ENCODE measurements at regions not wholly inside any gene's neighbourhood (a gene's known extent, or its start where the extent isn't known, plus 50 kb on each side); places are given as distances from the start of the nearest gene placed in this dataset.

DNA sequence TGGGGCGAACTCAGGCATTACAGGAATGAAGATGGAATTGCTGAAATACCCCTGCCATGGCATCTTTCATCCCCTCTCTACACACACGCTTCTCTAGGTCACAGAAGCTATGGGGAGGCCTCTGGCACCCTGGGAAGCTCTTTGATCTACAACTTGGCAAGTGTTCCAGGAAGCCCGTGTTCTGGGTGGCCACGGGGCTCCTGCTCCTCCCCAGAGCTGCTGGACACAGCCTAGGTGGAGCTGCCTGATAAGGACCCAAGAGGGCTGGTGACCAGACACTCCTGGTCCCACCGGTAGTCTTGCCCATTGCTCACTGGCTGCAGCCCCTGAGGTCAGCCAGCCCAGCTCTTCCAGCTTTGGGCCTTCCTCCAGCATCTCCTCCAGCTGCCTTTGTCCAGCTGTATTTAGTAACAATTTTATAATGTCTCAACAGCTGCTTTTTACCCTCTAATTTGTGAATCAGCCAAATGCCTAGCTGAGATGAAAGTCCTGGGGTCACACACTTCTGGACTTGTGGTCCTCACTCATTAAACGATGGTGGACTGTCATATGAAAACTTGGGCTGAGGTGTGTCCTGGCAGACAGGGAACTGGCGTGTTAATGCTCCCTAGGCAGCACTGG lies 72.8 kb upstream of the SPATA13 start:
- Histone ChIP-seq H4K20me1 (ENCODE audit: insufficient read depth, poor library complexity, severe bottlenecking) (no peaks in the 10 kb centered on the region), H3K4me1 (ENCODE audit: insufficient read depth) (no peaks in the 10 kb centered on the region), H2AFZ (no peak overlapping the region), H3K4me3 (no peak overlapping the region), H3K27me3 (no peaks in the 10 kb centered on the region), H3K36me3 (replicated peaks; ENCODE audit: insufficient read depth, low read depth) (no peaks in the 10 kb centered on the region), H3K9me2 (replicated peaks; ENCODE audit: insufficient read depth) (no peaks in the 10 kb centered on the region), H3K4me2 (no peak overlapping the region), H3K79me2 (no peaks in the 10 kb centered on the region), H3K9me3 (ENCODE audit: low read depth) (no peaks in the 10 kb centered on the region), H3K27ac (no peak overlapping the region)
- DNase-seq (ENCODE audit: low spot score) = no peak
- no peak for TF ChIP-seq EZH2phosphoT487 (IDR thresholded peaks at IDR 0.05; ENCODE audit: low read depth, severe bottlenecking, unreplicated experiment)
- TF ChIP-seq, protein P1, sequence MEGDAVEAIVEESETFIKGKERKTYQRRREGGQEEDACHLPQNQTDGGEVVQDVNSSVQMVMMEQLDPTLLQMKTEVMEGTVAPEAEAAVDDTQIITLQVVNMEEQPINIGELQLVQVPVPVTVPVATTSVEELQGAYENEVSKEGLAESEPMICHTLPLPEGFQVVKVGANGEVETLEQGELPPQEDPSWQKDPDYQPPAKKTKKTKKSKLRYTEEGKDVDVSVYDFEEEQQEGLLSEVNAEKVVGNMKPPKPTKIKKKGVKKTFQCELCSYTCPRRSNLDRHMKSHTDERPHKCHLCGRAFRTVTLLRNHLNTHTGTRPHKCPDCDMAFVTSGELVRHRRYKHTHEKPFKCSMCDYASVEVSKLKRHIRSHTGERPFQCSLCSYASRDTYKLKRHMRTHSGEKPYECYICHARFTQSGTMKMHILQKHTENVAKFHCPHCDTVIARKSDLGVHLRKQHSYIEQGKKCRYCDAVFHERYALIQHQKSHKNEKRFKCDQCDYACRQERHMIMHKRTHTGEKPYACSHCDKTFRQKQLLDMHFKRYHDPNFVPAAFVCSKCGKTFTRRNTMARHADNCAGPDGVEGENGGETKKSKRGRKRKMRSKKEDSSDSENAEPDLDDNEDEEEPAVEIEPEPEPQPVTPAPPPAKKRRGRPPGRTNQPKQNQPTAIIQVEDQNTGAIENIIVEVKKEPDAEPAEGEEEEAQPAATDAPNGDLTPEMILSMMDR (IDR thresholded peaks at IDR 0.05; ENCODE audit: poor library complexity) = no peak
- no peak for TF ChIP-seq EZH2 (IDR thresholded peaks at IDR 0.05; ENCODE audit: borderline replicate concordance)
- WGBS (ENCODE audit: low lambda C conversion rate, missing lambda C conversion rate) = 79% methylated on average over 7 of the region's 7 CpGs

DNA sequence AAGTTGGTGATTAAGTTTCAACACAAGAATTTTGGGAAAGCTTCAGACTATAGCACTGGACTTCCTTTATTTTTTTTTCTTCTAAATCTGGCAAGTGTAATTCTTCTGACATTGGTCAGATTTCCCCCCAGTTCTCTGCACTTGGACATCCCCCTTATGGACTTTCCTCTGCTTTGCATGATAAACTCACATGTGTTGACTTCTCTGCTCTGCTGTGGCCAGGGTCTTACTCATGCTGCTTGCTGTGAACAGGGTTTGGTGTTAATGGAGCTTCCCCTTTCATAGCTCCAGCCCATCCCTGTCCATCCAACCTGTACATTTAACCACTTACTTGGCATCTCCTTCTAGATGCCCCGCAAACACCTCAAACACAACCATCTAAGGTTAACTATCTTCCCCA lies 70.5 kb upstream of the SPATA13 start:
- no peaks in the 10 kb centered on the region for H3K27me3 ChIP-seq
- H3K79me2 ChIP-seq = no peaks in the 10 kb centered on the region
- DNase-seq (ENCODE audit: low spot score) = no peak
- H3K4me3 ChIP-seq = no peak overlapping the region
- no peak overlapping the region for H3K4me2 ChIP-seq
- H2AFZ ChIP-seq = no peak overlapping the region
- H4K20me1 ChIP-seq (ENCODE audit: insufficient read depth, poor library complexity, severe bottlenecking) = no peaks in the 10 kb centered on the region
- no peaks in the 10 kb centered on the region for H3K9me3 ChIP-seq (ENCODE audit: low read depth)
- no peaks in the 10 kb centered on the region for H3K4me1 ChIP-seq (ENCODE audit: insufficient read depth)
- no peak overlapping the region for H3K27ac ChIP-seq
- no peaks in the 10 kb centered on the region for H3K9me2 ChIP-seq (replicated peaks; ENCODE audit: insufficient read depth)
- 100% methylated on average over 1 of the region's 1 CpG for WGBS (ENCODE audit: low lambda C conversion rate, missing lambda C conversion rate)
- H3K36me3 ChIP-seq (replicated peaks; ENCODE audit: insufficient read depth, low read depth) = no peaks in the 10 kb centered on the region
- TF ChIP-seq, protein P1 (IDR thresholded peaks at IDR 0.05; ENCODE audit: poor library complexity) = no peak
- TF ChIP-seq EZH2 (IDR thresholded peaks at IDR 0.05; ENCODE audit: borderline replicate concordance) = no peak
- no peak for TF ChIP-seq EZH2phosphoT487 (IDR thresholded peaks at IDR 0.05; ENCODE audit: low read depth, severe bottlenecking, unreplicated experiment)

DNA sequence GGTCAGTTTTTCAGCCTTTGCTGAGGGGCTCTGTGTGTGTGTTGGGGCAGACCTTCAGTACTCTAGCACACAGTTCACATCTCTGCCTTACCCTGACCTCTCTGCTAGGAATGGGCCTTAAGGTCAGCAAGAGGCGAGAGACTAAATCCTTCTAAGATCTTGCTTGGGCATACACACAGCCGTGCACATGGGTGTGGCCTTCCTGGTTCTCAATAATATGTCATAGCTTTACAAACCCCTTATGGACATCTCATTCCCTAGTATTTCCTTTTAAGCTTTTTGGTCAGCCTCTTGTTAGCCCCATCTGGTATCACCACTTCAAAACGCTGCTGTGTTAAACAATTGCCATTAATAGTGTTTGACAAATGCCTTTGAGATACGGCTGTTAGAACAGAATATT lies 69.4 kb upstream of the SPATA13 start:
- Histone ChIP-seq H3K79me2 (no peaks in the 10 kb centered on the region), H3K36me3 (replicated peaks; ENCODE audit: insufficient read depth, low read depth) (no peaks in the 10 kb centered on the region)
- 88% methylated on average over 4 of the region's 4 CpGs for WGBS (ENCODE audit: low lambda C conversion rate, missing lambda C conversion rate)

More for the DNA sequence above, 69.4 kb upstream of the SPATA13 start:
- TF ChIP-seq, protein P1 (IDR thresholded peaks at IDR 0.05; ENCODE audit: poor library complexity) = no peak
- TF ChIP-seq EZH2phosphoT487 (IDR thresholded peaks at IDR 0.05; ENCODE audit: low read depth, severe bottlenecking, unreplicated experiment) (no peak), EZH2 (IDR thresholded peaks at IDR 0.05; ENCODE audit: borderline replicate concordance) (no peak)
- H3K4me3 ChIP-seq = no peak overlapping the region
- H3K27ac ChIP-seq = no peak overlapping the region
- no peaks in the 10 kb centered on the region for H3K4me1 ChIP-seq (ENCODE audit: insufficient read depth)
- no peaks in the 10 kb centered on the region for H3K9me2 ChIP-seq (replicated peaks; ENCODE audit: insufficient read depth)
- H3K27me3 ChIP-seq = no peaks in the 10 kb centered on the region
- no peak overlapping the region for H3K4me2 ChIP-seq
- H3K9me3 ChIP-seq (ENCODE audit: low read depth) = no peaks in the 10 kb centered on the region
- DNase-seq (ENCODE audit: low spot score) = no peak
- no peaks in the 10 kb centered on the region for H4K20me1 ChIP-seq (ENCODE audit: insufficient read depth, poor library complexity, severe bottlenecking)
- H2AFZ ChIP-seq = no peak overlapping the region

Measured in hepatocyte (in vitro differentiated cells).